K562 (cell line): ENCODE measurements at regions not wholly inside any gene's neighbourhood (a gene's known extent, or its start where the extent isn't known, plus 50 kb on each side); places are given as distances from the start of the nearest gene placed in this dataset.

ENCODE experiments used
- CHD1 ChIP-seq: fragments of 200-600 bp; sonication (generic); IDR thresholded peaks from one replicate; pipeline ENCODE4 v1.6.1; 2012; ENCODE audit warnings: mild to moderate bottlenecking, moderate library complexity, low read length, inconsistent platforms
- E2F3 ChIP-seq: fragments of 250-450 bp; sonication (Bioruptor Pico); IDR thresholded peaks from 2 replicates; pipeline ENCODE4 v1.4.0; 2020; ENCODE audit warnings: mild to moderate bottlenecking
- FUS ChIP-seq: fragments of 200-400 bp; formaldehyde crosslinking; optimal IDR thresholded peaks from 2 replicates; pipeline ENCODE3; 2017; ENCODE audit warnings: low read depth, low read length
- HOXB6 ChIP-seq: fragments of 250-450 bp; sonication (Bioruptor Pico); IDR thresholded peaks from 2 replicates; pipeline ENCODE4 v1.5.1; 2022; ENCODE audit warnings: mild to moderate bottlenecking, borderline replicate concordance
- KLF10 ChIP-seq: fragments of 250-450 bp; sonication (Bioruptor Pico); IDR thresholded peaks from 2 replicates; pipeline ENCODE4 v1.6.1; 2021; ENCODE audit warnings: matching md5 sums
- MEF2D ChIP-seq: conservative IDR thresholded peaks from 2 replicates; pipeline ENCODE4 v1.6.1; 2016; ENCODE audit warnings: low read depth, missing genetic modification characterization, missing compliant biosample characterization
- SMAD2 ChIP-seq: fragments of 150-350 bp; IDR thresholded peaks from 2 replicates; pipeline ENCODE4 v1.6.1; 2014; ENCODE audit warnings: low read depth, mild to moderate bottlenecking, low read length
- ZNF274 ChIP-seq: IDR thresholded peaks from 2 replicates; pipeline ENCODE4 v1.6.1; 2011; ENCODE audit warnings: low read depth, mild to moderate bottlenecking, low read length, moderate library complexity, borderline replicate concordance
- TF ChIP-seq, protein P1 (sequence below): fragments of 450-650 bp; IDR thresholded peaks from 2 replicates; pipeline ENCODE4 v1.6.1; 2016; ENCODE audit warnings: low read depth
- TF ChIP-seq, protein P2 (sequence below): fragments of 450-650 bp; conservative IDR thresholded peaks from 2 replicates; pipeline ENCODE4 v1.6.1; 2016; ENCODE audit warnings: missing genetic modification characterization, low read depth, mild to moderate bottlenecking, control low read depth, missing compliant biosample characterization
- TF ChIP-seq, protein P3 (sequence below): fragments of 250-450 bp; sonication (Bioruptor Pico); IDR thresholded peaks from 2 replicates; pipeline ENCODE4 v1.4.0; 2020; ENCODE audit warnings: mild to moderate bottlenecking, moderate library complexity, borderline replicate concordance
- TF ChIP-seq, protein P4 (sequence below): fragments of 250-450 bp; sonication (Bioruptor Pico); IDR thresholded peaks from 2 replicates; pipeline ENCODE4 v1.5.0; 2020; ENCODE audit warnings: mild to moderate bottlenecking, borderline replicate concordance

DNA sequence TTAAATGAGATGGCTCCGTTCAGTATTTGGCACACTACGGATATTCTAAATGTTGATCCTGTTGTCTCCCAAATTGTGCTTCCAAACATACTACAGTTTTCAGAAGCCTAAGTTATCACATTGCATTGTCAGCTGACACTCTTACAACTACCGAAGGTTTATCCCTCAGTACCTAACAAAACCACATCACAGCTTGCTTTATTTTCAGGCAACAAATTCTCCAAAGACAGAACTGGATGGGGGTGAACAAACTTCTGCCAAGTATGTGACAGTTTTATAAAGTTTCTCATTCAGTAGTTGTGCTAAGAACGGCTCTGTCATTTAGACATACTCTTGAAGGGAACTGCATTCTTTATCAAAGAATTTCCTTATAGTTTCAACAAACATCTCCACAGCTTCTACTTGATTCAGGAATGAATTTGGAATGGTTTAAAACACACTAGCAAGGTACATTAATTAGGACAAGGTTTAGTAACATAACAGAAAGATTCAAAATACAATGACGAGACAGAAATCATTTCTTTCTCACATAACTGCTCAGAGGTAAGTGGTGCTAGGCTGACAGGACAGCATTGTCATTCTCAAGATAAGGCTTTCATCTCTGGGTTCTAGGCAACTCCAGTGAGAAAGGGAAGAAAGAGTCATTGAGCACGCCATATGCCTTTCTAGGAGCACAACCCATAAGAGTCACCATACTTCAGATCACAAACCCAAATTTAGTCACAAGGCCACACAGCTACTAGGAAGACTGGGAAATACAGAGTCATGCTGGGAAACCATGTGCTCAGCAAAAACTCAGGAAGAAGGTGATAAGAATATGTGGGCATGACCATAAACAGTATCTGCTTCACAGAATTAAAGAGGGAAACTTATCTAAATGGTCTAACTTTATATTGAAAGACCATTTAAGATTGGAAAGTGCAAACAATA, 100.7 kb downstream of the DUSP6 start (continued):
- TF ChIP-seq, protein P1, sequence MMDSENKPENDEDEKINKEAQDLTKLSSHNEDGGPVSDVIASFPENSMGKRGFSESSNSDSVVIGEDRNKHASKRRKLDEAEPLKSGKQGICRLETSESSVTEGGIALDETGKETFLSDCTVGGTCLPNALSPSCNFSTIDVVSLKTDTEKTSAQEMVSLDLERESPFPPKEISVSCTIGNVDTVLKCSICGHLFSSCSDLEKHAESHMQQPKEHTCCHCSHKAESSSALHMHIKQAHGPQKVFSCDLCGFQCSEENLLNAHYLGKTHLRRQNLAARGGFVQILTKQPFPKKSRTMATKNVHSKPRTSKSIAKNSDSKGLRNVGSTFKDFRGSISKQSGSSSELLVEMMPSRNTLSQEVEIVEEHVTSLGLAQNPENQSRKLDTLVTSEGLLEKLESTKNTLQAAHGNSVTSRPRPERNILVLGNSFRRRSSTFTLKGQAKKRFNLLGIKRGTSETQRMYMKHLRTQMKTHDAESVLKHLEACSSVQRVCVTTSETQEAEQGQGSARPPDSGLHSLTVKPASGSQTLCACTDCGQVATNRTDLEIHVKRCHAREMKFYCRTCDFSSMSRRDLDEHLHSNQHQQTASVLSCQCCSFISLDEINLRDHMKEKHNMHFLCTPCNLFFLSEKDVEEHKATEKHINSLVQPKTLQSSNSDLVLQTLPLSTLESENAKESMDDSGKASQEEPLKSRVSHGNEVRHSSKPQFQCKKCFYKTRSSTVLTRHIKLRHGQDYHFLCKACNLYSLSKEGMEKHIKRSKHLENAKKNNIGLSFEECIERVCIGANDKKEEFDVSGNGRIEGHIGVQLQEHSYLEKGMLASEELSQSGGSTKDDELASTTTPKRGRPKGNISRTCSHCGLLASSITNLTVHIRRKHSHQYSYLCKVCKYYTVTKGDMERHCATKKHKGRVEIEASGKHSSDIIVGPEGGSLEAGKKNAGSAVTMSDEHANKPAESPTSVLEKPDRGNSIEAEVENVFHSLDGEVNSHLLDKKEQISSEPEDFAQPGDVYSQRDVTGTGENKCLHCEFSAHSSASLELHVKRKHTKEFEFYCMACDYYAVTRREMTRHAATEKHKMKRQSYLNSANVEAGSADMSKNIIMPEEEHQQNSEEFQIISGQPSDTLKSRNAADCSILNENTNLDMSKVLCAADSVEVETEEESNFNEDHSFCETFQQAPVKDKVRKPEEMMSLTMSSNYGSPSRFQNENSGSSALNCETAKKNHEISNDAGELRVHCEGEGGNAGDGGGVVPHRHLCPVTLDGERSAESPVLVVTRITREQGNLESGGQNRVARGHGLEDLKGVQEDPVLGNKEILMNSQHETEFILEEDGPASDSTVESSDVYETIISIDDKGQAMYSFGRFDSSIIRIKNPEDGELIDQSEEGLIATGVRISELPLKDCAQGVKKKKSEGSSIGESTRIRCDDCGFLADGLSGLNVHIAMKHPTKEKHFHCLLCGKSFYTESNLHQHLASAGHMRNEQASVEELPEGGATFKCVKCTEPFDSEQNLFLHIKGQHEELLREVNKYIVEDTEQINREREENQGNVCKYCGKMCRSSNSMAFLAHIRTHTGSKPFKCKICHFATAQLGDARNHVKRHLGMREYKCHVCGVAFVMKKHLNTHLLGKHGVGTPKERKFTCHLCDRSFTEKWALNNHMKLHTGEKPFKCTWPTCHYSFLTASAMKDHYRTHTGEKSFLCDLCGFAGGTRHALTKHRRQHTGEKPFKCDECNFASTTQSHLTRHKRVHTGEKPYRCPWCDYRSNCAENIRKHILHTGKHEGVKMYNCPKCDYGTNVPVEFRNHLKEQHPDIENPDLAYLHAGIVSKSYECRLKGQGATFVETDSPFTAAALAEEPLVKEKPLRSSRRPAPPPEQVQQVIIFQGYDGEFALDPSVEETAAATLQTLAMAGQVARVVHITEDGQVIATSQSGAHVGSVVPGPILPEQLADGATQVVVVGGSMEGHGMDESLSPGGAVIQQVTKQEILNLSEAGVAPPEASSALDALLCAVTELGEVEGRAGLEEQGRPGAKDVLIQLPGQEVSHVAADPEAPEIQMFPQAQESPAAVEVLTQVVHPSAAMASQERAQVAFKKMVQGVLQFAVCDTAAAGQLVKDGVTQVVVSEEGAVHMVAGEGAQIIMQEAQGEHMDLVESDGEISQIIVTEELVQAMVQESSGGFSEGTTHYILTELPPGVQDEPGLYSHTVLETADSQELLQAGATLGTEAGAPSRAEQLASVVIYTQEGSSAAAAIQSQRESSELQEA = no peak
- no peak for TF ChIP-seq E2F3 (CRISPR knock-in tag)
- TF ChIP-seq HOXB6 (CRISPR knock-in tag) = no peak
- TF ChIP-seq SMAD2 = no peak
- peak; percentile 83; the same call in 1 of the 2 replicates for TF ChIP-seq MEF2D
- no peak for TF ChIP-seq ZNF274
- TF ChIP-seq, protein P2, sequence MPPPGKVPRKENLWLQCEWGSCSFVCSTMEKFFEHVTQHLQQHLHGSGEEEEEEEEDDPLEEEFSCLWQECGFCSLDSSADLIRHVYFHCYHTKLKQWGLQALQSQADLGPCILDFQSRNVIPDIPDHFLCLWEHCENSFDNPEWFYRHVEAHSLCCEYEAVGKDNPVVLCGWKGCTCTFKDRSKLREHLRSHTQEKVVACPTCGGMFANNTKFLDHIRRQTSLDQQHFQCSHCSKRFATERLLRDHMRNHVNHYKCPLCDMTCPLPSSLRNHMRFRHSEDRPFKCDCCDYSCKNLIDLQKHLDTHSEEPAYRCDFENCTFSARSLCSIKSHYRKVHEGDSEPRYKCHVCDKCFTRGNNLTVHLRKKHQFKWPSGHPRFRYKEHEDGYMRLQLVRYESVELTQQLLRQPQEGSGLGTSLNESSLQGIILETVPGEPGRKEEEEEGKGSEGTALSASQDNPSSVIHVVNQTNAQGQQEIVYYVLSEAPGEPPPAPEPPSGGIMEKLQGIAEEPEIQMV (tag) = no peak
- no peak for TF ChIP-seq FUS
- TF ChIP-seq KLF10 (CRISPR knock-in tag) = no peak
- TF ChIP-seq, protein P3, sequence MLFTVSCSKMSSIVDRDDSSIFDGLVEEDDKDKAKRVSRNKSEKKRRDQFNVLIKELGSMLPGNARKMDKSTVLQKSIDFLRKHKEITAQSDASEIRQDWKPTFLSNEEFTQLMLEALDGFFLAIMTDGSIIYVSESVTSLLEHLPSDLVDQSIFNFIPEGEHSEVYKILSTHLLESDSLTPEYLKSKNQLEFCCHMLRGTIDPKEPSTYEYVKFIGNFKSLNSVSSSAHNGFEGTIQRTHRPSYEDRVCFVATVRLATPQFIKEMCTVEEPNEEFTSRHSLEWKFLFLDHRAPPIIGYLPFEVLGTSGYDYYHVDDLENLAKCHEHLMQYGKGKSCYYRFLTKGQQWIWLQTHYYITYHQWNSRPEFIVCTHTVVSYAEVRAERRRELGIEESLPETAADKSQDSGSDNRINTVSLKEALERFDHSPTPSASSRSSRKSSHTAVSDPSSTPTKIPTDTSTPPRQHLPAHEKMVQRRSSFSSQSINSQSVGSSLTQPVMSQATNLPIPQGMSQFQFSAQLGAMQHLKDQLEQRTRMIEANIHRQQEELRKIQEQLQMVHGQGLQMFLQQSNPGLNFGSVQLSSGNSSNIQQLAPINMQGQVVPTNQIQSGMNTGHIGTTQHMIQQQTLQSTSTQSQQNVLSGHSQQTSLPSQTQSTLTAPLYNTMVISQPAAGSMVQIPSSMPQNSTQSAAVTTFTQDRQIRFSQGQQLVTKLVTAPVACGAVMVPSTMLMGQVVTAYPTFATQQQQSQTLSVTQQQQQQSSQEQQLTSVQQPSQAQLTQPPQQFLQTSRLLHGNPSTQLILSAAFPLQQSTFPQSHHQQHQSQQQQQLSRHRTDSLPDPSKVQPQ = no peak
- no peak for TF ChIP-seq CHD1
- TF ChIP-seq, protein P4, sequence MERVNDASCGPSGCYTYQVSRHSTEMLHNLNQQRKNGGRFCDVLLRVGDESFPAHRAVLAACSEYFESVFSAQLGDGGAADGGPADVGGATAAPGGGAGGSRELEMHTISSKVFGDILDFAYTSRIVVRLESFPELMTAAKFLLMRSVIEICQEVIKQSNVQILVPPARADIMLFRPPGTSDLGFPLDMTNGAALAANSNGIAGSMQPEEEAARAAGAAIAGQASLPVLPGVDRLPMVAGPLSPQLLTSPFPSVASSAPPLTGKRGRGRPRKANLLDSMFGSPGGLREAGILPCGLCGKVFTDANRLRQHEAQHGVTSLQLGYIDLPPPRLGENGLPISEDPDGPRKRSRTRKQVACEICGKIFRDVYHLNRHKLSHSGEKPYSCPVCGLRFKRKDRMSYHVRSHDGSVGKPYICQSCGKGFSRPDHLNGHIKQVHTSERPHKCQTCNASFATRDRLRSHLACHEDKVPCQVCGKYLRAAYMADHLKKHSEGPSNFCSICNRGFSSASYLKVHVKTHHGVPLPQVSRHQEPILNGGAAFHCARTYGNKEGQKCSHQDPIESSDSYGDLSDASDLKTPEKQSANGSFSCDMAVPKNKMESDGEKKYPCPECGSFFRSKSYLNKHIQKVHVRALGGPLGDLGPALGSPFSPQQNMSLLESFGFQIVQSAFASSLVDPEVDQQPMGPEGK (CRISPR knock-in tag) = no peak; the same call in 1 of the 2 replicates
